AG04449 (cell line): ENCODE measurements at regions not wholly inside any gene's neighbourhood (a gene's known extent, or its start where the extent isn't known, plus 50 kb on each side); places are given as distances from the start of the nearest gene placed in this dataset.

Experiments used
- CTCF ChIA-PET: fragments of 350-600 bp; formaldehyde crosslinking; extraction: SDS; loops from one replicate; lab custom pipeline; 2021; ENCODE audit warnings: antibody characterized with exemption; lab: Yijun Ruan, JAX
- POLR2A ChIA-PET: fragments of 400-600, 350-600 bp; formaldehyde crosslinking; extraction: SDS; loops from one replicate; lab custom pipeline; 2020; ENCODE audit warnings: antibody characterized with exemption, inconsistent platforms; lab: Yijun Ruan, JAX
- DNase-seq: peaks from one replicate; pipeline ENCODE4 v3.0.0-alpha.2; 2010; ENCODE audit warnings: low read depth, low spot score
- H3K4me3 ChIP-seq: 2 replicates; pipeline ENCODE4 v1.5.1; 2011; ENCODE audit warnings: low read depth, mild to moderate bottlenecking, control low read depth, low read length
- CTCF ChIP-seq: IDR thresholded peaks from one replicate; pipeline ENCODE4 v1.5.1; 2011; ENCODE audit warnings: mild to moderate bottlenecking, moderate library complexity, low read length, control low read depth, inconsistent platforms; ENCODE audit not compliant: insufficient read depth; ENCODE audit errors: missing control alignments

DNA sequence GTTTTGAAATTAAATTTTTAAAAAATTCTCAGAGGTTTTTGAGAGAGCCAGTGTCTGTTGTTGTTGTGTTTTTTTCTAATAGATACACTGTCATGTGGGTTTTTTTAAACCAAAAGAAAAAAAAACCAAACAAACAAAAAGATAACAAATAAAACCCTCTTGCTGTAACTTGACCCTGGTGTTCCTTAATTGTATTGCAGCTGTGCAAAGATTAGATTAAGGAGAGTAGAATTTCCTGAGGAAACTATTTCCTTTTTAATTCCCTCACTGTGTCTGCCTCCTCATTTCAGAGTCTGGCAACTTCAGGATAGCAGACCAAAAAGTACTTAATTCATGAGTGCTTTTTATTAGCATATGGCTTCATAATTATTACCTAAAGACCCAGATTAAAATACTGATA, 281.9 kb downstream of the EPM2A start:
- ChIA-PET POLR2A (no interaction called here), CTCF (interaction anchor here (1.1 kb wide), 1 partner anchor 29 kb away, joined by 4 read pairs; no protein-coding TSS in a partner anchor)
- TF ChIP-seq CTCF, result no peak
- no peak for DNase-seq
- H3K4me3 ChIP-seq, result no peak overlapping the region

GRCh38 chr6:145454006-145454405, 281.3 kb downstream of the EPM2A start:
- TF ChIP-seq CTCF, result no peak
- POLR2A ChIA-PET, result no interaction called here
- no peak for DNase-seq
- CTCF ChIA-PET, result no interaction called here
- H3K4me3 ChIP-seq, result no peak overlapping the region

GRCh38 chr6:145457556-145457955, 277.8 kb downstream of the EPM2A start:
- ChIA-PET POLR2A (no interaction called here), CTCF (no interaction called here)
- H3K4me3 ChIP-seq, result no peak overlapping the region
- no peak for TF ChIP-seq CTCF
- no peak for DNase-seq

GRCh38 chr6:145468534-145468933, 266.8 kb downstream of the EPM2A start:
- no peak overlapping the region for H3K4me3 ChIP-seq
- ChIA-PET CTCF (no interaction called here), POLR2A (no interaction called here)
- DNase-seq, result no peak
- no peak for TF ChIP-seq CTCF

DNA sequence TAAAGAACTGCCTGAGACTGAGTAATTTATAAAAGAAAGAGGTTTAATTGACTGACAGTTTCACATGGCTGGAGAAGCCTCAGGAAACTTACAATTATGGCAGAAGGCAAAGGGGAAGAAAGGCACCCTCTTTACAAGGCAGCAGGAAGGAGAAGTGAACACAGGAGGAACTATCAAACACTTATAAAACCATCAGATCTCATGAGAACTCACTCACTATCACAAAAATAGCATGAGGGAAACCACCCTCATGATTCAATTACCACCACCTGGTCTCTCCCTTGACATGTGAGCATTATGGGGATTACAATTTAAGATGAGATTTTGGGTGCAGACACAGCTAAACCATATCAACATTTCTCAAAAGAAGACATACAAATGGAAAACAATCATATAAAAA, 266.3 kb downstream of the EPM2A start:
- CTCF ChIA-PET, result no interaction called here
- H3K4me3 ChIP-seq, result no peak overlapping the region
- POLR2A ChIA-PET, result no interaction called here
- no peak for DNase-seq
- no peak for TF ChIP-seq CTCF

DNA sequence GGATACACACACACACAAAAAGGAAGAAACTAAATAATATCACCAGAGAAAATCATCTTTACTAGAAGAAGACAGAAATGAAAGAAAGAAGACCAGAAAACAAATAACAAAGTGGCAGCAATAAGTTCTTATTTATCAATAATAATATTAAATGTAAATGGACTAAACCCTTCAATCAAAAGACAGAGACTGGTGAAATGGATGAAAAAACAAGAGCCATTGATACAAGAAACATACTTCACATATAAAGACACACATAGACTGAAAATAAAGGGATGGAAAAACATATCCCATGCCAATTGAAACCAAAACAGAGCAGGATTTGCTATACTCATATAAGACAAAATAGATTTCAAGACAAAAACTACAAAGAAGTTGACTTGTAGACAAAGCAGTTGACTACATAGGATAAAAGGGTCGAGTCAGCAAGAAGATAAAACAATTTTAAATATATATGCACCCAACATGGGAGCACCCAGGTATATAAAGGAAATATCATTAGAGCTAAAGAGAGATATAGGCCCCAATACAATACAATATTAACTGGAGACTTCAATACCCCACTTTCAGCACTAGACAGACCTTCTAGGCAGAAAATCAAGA, 259.4 kb downstream of the EPM2A start:
- H3K4me3 ChIP-seq, result no peak overlapping the region
- no peak for TF ChIP-seq CTCF
- DNase-seq, result no peak
- ChIA-PET POLR2A (no interaction called here), CTCF (no interaction called here)
